MM.1S (cell line): ENCODE measurements at regions not wholly inside any gene's neighbourhood (a gene's known extent, or its start where the extent isn't known, plus 50 kb on each side); places are given as distances from the start of the nearest gene placed in this dataset.

Experiments used
- EZH2phosphoT487 ChIP-seq: fragments of 300-600 bp; sonication (generic); IDR thresholded peaks from 2 replicates; pipeline ENCODE4 v1.6.1; 2018; ENCODE audit warnings: antibody characterized with exemption, low read length
- TF ChIP-seq, protein P1 (sequence below): fragments of 300-600 bp; sonication (generic); IDR thresholded peaks from 2 replicates; pipeline ENCODE4 v1.5.1; 2016; ENCODE audit warnings: antibody characterized with exemption, low read length, mixed read lengths

GRCh38 chr12:71335151-71335962, 104.2 kb upstream of the LGR5 start:
- TF ChIP-seq, protein P1, sequence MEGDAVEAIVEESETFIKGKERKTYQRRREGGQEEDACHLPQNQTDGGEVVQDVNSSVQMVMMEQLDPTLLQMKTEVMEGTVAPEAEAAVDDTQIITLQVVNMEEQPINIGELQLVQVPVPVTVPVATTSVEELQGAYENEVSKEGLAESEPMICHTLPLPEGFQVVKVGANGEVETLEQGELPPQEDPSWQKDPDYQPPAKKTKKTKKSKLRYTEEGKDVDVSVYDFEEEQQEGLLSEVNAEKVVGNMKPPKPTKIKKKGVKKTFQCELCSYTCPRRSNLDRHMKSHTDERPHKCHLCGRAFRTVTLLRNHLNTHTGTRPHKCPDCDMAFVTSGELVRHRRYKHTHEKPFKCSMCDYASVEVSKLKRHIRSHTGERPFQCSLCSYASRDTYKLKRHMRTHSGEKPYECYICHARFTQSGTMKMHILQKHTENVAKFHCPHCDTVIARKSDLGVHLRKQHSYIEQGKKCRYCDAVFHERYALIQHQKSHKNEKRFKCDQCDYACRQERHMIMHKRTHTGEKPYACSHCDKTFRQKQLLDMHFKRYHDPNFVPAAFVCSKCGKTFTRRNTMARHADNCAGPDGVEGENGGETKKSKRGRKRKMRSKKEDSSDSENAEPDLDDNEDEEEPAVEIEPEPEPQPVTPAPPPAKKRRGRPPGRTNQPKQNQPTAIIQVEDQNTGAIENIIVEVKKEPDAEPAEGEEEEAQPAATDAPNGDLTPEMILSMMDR: no peak
- no peak for TF ChIP-seq EZH2phosphoT487
